ENCODE measurements at regions not wholly inside any gene's neighbourhood (a gene's known extent, or its start where the extent isn't known, plus 50 kb on each side); places are given as distances from the start of the nearest gene placed in this dataset.
A peak's percentile ranks its signal among the peaks of the same experiment; 100 is the strongest.

DNA sequence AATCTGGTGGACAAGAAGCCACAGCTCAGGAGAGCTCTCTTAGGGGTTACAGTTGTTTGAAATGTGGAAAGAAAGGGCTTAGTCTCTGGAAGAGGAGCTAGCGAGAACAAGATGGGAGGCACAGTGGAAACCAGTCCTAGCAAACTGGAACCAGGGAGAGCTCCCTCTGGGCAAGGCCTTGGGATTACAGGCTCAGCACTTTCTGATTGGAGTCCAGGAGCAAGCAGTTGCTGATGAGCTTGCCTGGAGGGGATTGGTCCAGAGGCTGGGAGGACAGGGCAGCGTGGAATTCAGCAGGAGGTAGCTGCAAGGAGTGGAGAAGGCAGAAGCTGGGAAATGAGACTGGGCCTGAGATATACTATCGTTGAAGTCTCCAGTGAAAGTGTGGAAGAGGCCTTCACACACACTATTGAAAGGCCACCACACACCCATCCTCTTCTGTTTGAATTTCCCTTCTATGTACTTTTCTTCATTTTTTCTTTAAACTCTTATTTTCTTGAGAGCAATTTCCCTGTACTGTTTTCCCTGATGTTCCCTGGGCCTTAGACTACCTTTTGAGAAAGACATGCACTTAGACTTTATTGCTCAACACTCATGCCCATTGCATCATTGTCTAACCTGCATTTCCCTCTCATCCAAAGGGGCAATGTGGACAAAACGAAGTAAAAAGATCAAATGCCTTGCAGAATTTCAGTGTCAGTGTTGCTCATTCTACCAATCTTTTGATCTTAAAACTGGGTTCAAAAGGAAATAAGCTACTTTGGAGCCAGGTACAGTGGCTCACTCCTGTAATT is 57.8 kb upstream of the LANCL2 start:
- FAIRE-seq (no peak), ATAC-seq (peak; percentile 52 to 71; a peak in 3 of 6 replicates), DNase-seq (ENCODE audit: low read depth in 1 of 2, low spot score in 1 of 2) (peak in 1 of 2 experiments; percentile 8)
- no peaks in the 10 kb centered on the region for H3K4me1 ChIP-seq
- 0 out of 6 replicates have a peak overlapping the region, but pooled peaks of 1 of the 2 experiments have one; percentile 49 for H3K27ac ChIP-seq
- CTCF ChIA-PET: interaction anchor here (1.2 to 4.3 kb wide), 5 partner anchors 25 to 533 kb away, joined by 3 to 17 read pairs (median 7); no protein-coding TSS in a partner anchor
- no peak overlapping the region for H3K4me2 ChIP-seq
- no peaks in the 10 kb centered on the region for H3K9me3 ChIP-seq
- TF ChIP-seq FOSL2 (IDR thresholded peaks at IDR 0.05): no peak
- TF ChIP-seq FOSL2 (CRISPR knock-in tag; IDR thresholded peaks at IDR 0.05): no peak
- TF ChIP-seq CEBPB (IDR thresholded peaks at IDR 0.05): peak; percentile 31 to 40; a peak in 2 of 4 replicates
- 48% methylated on average over 4 of the region's 4 CpGs for WGBS (ENCODE audit: missing lambda C conversion rate)
- H3K4me3 ChIP-seq: no peak overlapping the region
- POLR2A ChIA-PET: interaction anchor here (0.6 to 3.6 kb wide), 2 partner anchors 9 to 58 kb away, joined by 3 to 12 read pairs; partner anchors contain the start of gene LANCL2

GRCh38 chr7:55308186-55308929 is 56.8 kb upstream of the LANCL2 start:
- CTCF ChIA-PET: interaction anchor here (1.2 to 4.3 kb wide), 5 partner anchors 13 to 534 kb away, joined by 4 to 17 read pairs (median 7); no protein-coding TSS in a partner anchor
- H3K9me3 ChIP-seq: no peaks in the 10 kb centered on the region
- no peak overlapping the region for H3K4me3 ChIP-seq
- H3K27ac ChIP-seq: no peak overlapping the region
- H3K4me2 ChIP-seq: no peak overlapping the region
- DNase-seq (ENCODE audit: low read depth in 1 of 2, low spot score in 1 of 2): no peak
- no peak for TF ChIP-seq GATA3 (IDR thresholded peaks at IDR 0.05; ENCODE audit: borderline replicate concordance)
- TF ChIP-seq, protein P1, sequence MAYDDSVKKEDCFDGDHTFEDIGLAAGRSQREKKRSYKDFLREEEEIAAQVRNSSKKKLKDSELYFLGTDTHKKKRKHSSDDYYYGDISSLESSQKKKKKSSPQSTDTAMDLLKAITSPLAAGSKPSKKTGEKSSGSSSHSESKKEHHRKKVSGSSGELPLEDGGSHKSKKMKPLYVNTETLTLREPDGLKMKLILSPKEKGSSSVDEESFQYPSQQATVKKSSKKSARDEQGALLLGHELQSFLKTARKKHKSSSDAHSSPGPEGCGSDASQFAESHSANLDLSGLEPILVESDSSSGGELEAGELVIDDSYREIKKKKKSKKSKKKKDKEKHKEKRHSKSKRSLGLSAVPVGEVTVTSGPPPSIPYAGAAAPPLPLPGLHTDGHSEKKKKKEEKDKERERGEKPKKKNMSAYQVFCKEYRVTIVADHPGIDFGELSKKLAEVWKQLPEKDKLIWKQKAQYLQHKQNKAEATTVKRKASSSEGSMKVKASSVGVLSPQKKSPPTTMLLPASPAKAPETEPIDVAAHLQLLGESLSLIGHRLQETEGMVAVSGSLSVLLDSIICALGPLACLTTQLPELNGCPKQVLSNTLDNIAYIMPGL (CRISPR knock-in tag; IDR thresholded peaks at IDR 0.05; ENCODE audit: borderline replicate concordance): no peak
- TF ChIP-seq, protein P2, sequence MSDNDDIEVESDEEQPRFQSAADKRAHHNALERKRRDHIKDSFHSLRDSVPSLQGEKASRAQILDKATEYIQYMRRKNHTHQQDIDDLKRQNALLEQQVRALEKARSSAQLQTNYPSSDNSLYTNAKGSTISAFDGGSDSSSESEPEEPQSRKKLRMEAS (IDR thresholded peaks at IDR 0.05): no peak
- TF ChIP-seq, protein P3, sequence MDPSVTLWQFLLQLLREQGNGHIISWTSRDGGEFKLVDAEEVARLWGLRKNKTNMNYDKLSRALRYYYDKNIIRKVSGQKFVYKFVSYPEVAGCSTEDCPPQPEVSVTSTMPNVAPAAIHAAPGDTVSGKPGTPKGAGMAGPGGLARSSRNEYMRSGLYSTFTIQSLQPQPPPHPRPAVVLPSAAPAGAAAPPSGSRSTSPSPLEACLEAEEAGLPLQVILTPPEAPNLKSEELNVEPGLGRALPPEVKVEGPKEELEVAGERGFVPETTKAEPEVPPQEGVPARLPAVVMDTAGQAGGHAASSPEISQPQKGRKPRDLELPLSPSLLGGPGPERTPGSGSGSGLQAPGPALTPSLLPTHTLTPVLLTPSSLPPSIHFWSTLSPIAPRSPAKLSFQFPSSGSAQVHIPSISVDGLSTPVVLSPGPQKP (IDR thresholded peaks at IDR 0.05; ENCODE audit: low read depth, low read length): no peak
- no peak for TF ChIP-seq ZNF302 (CRISPR knock-in tag; IDR thresholded peaks at IDR 0.05)
- TF ChIP-seq ZSCAN20 (CRISPR knock-in tag; IDR thresholded peaks at IDR 0.05): no peak
- no peak for TF ChIP-seq JUNB (IDR thresholded peaks at IDR 0.05)
- TF ChIP-seq RAD21 (conservative IDR thresholded peaks at IDR 0.05 in 1 of 2, IDR thresholded peaks at IDR 0.05 in 1 of 2): no peak
- no peak for TF ChIP-seq CHD2 (IDR thresholded peaks at IDR 0.05; ENCODE audit: low read length, partially characterized antibody)
- TF ChIP-seq CBX2 (IDR thresholded peaks at IDR 0.05; ENCODE audit: borderline replicate concordance, low read depth): no peak
- TF ChIP-seq, protein P4, sequence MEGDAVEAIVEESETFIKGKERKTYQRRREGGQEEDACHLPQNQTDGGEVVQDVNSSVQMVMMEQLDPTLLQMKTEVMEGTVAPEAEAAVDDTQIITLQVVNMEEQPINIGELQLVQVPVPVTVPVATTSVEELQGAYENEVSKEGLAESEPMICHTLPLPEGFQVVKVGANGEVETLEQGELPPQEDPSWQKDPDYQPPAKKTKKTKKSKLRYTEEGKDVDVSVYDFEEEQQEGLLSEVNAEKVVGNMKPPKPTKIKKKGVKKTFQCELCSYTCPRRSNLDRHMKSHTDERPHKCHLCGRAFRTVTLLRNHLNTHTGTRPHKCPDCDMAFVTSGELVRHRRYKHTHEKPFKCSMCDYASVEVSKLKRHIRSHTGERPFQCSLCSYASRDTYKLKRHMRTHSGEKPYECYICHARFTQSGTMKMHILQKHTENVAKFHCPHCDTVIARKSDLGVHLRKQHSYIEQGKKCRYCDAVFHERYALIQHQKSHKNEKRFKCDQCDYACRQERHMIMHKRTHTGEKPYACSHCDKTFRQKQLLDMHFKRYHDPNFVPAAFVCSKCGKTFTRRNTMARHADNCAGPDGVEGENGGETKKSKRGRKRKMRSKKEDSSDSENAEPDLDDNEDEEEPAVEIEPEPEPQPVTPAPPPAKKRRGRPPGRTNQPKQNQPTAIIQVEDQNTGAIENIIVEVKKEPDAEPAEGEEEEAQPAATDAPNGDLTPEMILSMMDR (IDR thresholded peaks at IDR 0.05): no peak
- no peak for TF ChIP-seq RCOR1 (IDR thresholded peaks at IDR 0.05; ENCODE audit: low read depth, low read length)
- TF ChIP-seq, protein P5, sequence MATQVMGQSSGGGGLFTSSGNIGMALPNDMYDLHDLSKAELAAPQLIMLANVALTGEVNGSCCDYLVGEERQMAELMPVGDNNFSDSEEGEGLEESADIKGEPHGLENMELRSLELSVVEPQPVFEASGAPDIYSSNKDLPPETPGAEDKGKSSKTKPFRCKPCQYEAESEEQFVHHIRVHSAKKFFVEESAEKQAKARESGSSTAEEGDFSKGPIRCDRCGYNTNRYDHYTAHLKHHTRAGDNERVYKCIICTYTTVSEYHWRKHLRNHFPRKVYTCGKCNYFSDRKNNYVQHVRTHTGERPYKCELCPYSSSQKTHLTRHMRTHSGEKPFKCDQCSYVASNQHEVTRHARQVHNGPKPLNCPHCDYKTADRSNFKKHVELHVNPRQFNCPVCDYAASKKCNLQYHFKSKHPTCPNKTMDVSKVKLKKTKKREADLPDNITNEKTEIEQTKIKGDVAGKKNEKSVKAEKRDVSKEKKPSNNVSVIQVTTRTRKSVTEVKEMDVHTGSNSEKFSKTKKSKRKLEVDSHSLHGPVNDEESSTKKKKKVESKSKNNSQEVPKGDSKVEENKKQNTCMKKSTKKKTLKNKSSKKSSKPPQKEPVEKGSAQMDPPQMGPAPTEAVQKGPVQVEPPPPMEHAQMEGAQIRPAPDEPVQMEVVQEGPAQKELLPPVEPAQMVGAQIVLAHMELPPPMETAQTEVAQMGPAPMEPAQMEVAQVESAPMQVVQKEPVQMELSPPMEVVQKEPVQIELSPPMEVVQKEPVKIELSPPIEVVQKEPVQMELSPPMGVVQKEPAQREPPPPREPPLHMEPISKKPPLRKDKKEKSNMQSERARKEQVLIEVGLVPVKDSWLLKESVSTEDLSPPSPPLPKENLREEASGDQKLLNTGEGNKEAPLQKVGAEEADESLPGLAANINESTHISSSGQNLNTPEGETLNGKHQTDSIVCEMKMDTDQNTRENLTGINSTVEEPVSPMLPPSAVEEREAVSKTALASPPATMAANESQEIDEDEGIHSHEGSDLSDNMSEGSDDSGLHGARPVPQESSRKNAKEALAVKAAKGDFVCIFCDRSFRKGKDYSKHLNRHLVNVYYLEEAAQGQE (IDR thresholded peaks at IDR 0.05): no peak
- no peaks in the 10 kb centered on the region for H3K4me1 ChIP-seq
- POLR2A ChIA-PET: interaction anchor here (3.6 kb wide), 1 partner anchor 57 kb away, joined by 12 read pairs; the partner anchor contains the start of gene LANCL2
- FAIRE-seq: no peak
- ATAC-seq: peak in 1 of 2 experiments; percentile 38; a peak in 2 of 6 replicates
- WGBS (ENCODE audit: missing lambda C conversion rate): 70% methylated on average over 3 of the region's 3 CpGs
